SH-SY5Y (cell line): ENCODE measurements at regions not wholly inside any gene's neighbourhood (a gene's known extent, or its start where the extent isn't known, plus 50 kb on each side); places are given as distances from the start of the nearest gene placed in this dataset.

ENCODE experiments used
- GATA2 ChIP-seq: IDR thresholded peaks from 2 replicates; pipeline ENCODE4 v1.6.1; 2011; ENCODE audit warnings: mild to moderate bottlenecking, low read depth, low read length
- GATA3 ChIP-seq: IDR thresholded peaks from 2 replicates; pipeline ENCODE4 v1.6.1; 2011; ENCODE audit warnings: low read depth, mild to moderate bottlenecking, low read length, moderate library complexity

DNA sequence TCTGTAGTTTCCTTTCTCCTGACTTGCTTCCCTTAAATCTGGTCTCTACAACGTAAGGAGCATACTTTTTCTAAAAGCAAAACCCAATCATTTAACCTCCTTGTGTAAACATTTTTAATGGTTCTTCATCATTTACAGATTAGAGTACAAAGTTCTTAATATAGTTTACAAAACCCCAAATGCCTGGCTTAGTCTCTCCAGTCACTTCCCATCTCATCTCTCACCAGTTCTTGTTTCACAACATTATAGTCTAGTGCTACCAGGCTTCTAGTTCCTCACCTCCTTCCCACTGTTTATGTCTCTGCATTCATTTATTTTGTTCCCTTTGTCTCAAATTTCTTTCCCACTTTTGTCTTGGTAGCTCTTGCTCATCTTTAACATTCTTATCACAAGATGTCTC is 168.4 kb downstream of the FASLG start:
- TF ChIP-seq GATA3 (no peak), GATA2 (no peak)
